PFSK-1 (cell line): ENCODE measurements at regions not wholly inside any gene's neighbourhood (a gene's known extent, or its start where the extent isn't known, plus 50 kb on each side); places are given as distances from the start of the nearest gene placed in this dataset.

Experiments
- FOXP2 ChIP-seq: optimal IDR thresholded peaks from 2 replicates; pipeline ENCODE3; 2011; ENCODE audit warnings: borderline replicate concordance, control low read depth, inconsistent platforms; ENCODE audit not compliant: insufficient read depth; ENCODE audit errors: extremely low read length, extremely low read depth
- POLR2AphosphoS5 ChIP-seq: IDR thresholded peaks from 2 replicates; pipeline ENCODE4 v1.6.1; 2012; ENCODE audit warnings: low read depth, mild to moderate bottlenecking, control low read depth, low read length, moderate library complexity
- REST ChIP-seq, 2 experiments: IDR thresholded peaks; 2 replicates each; pipeline versions ENCODE4 v1.6.1 to v1.8.0; 2011 to 2012; ENCODE audit warnings: low read depth in 2 of 2, low read length in 2 of 2, control low read depth in 1 of 2, inconsistent platforms in 1 of 2, mild to moderate bottlenecking in 1 of 2, moderate library complexity in 1 of 2; ENCODE audit not compliant: insufficient read depth in 1 of 2
- SIN3A ChIP-seq: IDR thresholded peaks from 2 replicates; pipeline ENCODE4 v1.6.1; 2012; ENCODE audit warnings: mild to moderate bottlenecking, low read length, moderate library complexity, borderline replicate concordance; ENCODE audit not compliant: insufficient read depth
- TAF1 ChIP-seq: IDR thresholded peaks from 2 replicates; pipeline ENCODE4 v1.6.1; 2012; ENCODE audit warnings: low read length, control low read depth, borderline replicate concordance; ENCODE audit not compliant: insufficient read depth

DNA sequence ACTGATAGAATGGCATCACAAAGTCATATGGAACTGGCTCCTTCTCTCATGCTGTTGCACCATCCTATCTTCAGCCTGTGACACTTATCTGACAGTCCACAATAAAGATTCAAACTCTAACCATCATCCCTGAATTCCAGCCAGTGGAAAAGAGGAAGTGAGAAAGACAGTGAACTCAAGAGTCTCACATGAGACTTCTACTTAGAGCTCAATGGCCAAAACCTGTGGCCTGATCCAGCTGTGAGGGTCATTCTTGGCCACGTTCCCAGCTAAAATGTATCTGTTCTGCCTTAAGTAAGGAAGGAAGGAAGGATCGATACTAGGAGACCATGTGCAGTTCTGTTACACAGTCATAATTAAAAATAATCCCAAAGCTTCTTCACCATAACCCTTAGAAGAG lies 73.6 kb downstream of the RND3 start:
- TF ChIP-seq REST (IDR thresholded peaks at IDR 0.05; ENCODE audit: insufficient read depth in 1 of 2, low read depth in 2 of 2, low read length in 2 of 2) (no peak), POLR2AphosphoS5 (no peak), FOXP2 (no peak), SIN3A (no peak), TAF1 (no peak)
